ENCODE measurements at regions not wholly inside any gene's neighbourhood (a gene's known extent, or its start where the extent isn't known, plus 50 kb on each side); places are given as distances from the start of the nearest gene placed in this dataset.

- Histone ChIP-seq H3K9me3 (ENCODE audit: control insufficient read depth, low read depth, low read length) (no peaks in the 10 kb centered on the region), H3K27ac (ENCODE audit: low read length) (no peak overlapping the region), H3K27me3 (ENCODE audit: control insufficient read depth, insufficient read depth, low read length) (no peaks in the 10 kb centered on the region), H3K36me3 (ENCODE audit: control insufficient read depth, insufficient read depth, low read length) (no peaks in the 10 kb centered on the region), H3K4me3 (ENCODE audit: low read length) (no peak overlapping the region), H3K4me1 (ENCODE audit: control insufficient read depth, insufficient read depth, low read length) (no peaks in the 10 kb centered on the region)
- DNase-seq, result no peak
- WGBS (ENCODE audit: insufficient coverage, low lambda C conversion rate), result 86% methylated on average over 1 of the region's 1 CpG
Observed at GRCh38 chr7:11895337-11895736, 63.3 kb upstream of the THSD7A start.

GRCh38 chr7:11896663-11897062 lies 64.7 kb upstream of the THSD7A start:
- 0% methylated on average over 1 of the region's 1 CpG for WGBS (ENCODE audit: insufficient coverage, low lambda C conversion rate)

GRCh38 chr7:11899247-11899646 lies 67.2 kb upstream of the THSD7A start:
- Histone ChIP-seq H3K36me3 (ENCODE audit: control insufficient read depth, insufficient read depth, low read length) (no peaks in the 10 kb centered on the region), H3K9me3 (ENCODE audit: control insufficient read depth, low read depth, low read length) (no peaks in the 10 kb centered on the region), H3K27me3 (ENCODE audit: control insufficient read depth, insufficient read depth, low read length) (no peaks in the 10 kb centered on the region), H3K4me3 (ENCODE audit: low read length) (no peak overlapping the region), H3K4me1 (ENCODE audit: control insufficient read depth, insufficient read depth, low read length) (no peaks in the 10 kb centered on the region), H3K27ac (ENCODE audit: low read length) (no peak overlapping the region)
- DNase-seq, result no peak

More at GRCh38 chr7:11896663-11897062, 64.7 kb upstream of the THSD7A start:
- no peak overlapping the region for H3K4me3 ChIP-seq (ENCODE audit: low read length)
- DNase-seq, result no peak
- no peaks in the 10 kb centered on the region for H3K9me3 ChIP-seq (ENCODE audit: control insufficient read depth, low read depth, low read length)
- no peaks in the 10 kb centered on the region for H3K36me3 ChIP-seq (ENCODE audit: control insufficient read depth, insufficient read depth, low read length)
- H3K27me3 ChIP-seq (ENCODE audit: control insufficient read depth, insufficient read depth, low read length), result no peaks in the 10 kb centered on the region
- H3K27ac ChIP-seq (ENCODE audit: low read length), result no peak overlapping the region
- no peaks in the 10 kb centered on the region for H3K4me1 ChIP-seq (ENCODE audit: control insufficient read depth, insufficient read depth, low read length)

- Histone ChIP-seq H3K36me3 (ENCODE audit: control insufficient read depth, insufficient read depth, low read length) (no peaks in the 10 kb centered on the region), H3K9me3 (ENCODE audit: control insufficient read depth, low read depth, low read length) (no peaks in the 10 kb centered on the region), H3K27ac (ENCODE audit: low read length) (no peak overlapping the region), H3K4me1 (ENCODE audit: control insufficient read depth, insufficient read depth, low read length) (no peaks in the 10 kb centered on the region), H3K27me3 (ENCODE audit: control insufficient read depth, insufficient read depth, low read length) (no peaks in the 10 kb centered on the region), H3K4me3 (ENCODE audit: low read length) (no peak overlapping the region)
- 100% methylated on average over 2 of the region's 2 CpGs for WGBS (ENCODE audit: insufficient coverage, low lambda C conversion rate)
- no peak for DNase-seq
Observed at GRCh38 chr7:11910253-11910652, 78.3 kb upstream of the THSD7A start.

GRCh38 chr7:11911900-11912299 lies 79.9 kb upstream of the THSD7A start:
- Histone ChIP-seq H3K4me1 (ENCODE audit: control insufficient read depth, insufficient read depth, low read length) (no peaks in the 10 kb centered on the region), H3K9me3 (ENCODE audit: control insufficient read depth, low read depth, low read length) (no peaks in the 10 kb centered on the region), H3K36me3 (ENCODE audit: control insufficient read depth, insufficient read depth, low read length) (no peaks in the 10 kb centered on the region), H3K4me3 (ENCODE audit: low read length) (no peak overlapping the region), H3K27ac (ENCODE audit: low read length) (no peak overlapping the region), H3K27me3 (ENCODE audit: control insufficient read depth, insufficient read depth, low read length) (no peaks in the 10 kb centered on the region)
- 50% methylated on average over 1 of the region's 3 CpGs for WGBS (ENCODE audit: insufficient coverage, low lambda C conversion rate)
- no peak for DNase-seq

GRCh38 chr7:11914645-11915044 lies 82.6 kb upstream of the THSD7A start:
- no peak overlapping the region for H3K27ac ChIP-seq (ENCODE audit: low read length)
- no peak overlapping the region for H3K4me3 ChIP-seq (ENCODE audit: low read length)
- H3K36me3 ChIP-seq (ENCODE audit: control insufficient read depth, insufficient read depth, low read length), result no peaks in the 10 kb centered on the region
- 100% methylated on average over 1 of the region's 4 CpGs for WGBS (ENCODE audit: insufficient coverage, low lambda C conversion rate)
- no peaks in the 10 kb centered on the region for H3K27me3 ChIP-seq (ENCODE audit: control insufficient read depth, insufficient read depth, low read length)
- no peaks in the 10 kb centered on the region for H3K4me1 ChIP-seq (ENCODE audit: control insufficient read depth, insufficient read depth, low read length)
- no peaks in the 10 kb centered on the region for H3K9me3 ChIP-seq (ENCODE audit: control insufficient read depth, low read depth, low read length)
- no peak for DNase-seq

- no peak for DNase-seq
- Histone ChIP-seq H3K4me1 (ENCODE audit: control insufficient read depth, insufficient read depth, low read length) (no peaks in the 10 kb centered on the region), H3K9me3 (ENCODE audit: control insufficient read depth, low read depth, low read length) (no peaks in the 10 kb centered on the region), H3K27me3 (ENCODE audit: control insufficient read depth, insufficient read depth, low read length) (no peaks in the 10 kb centered on the region), H3K27ac (ENCODE audit: low read length) (no peak overlapping the region), H3K4me3 (ENCODE audit: low read length) (no peak overlapping the region), H3K36me3 (ENCODE audit: control insufficient read depth, insufficient read depth, low read length) (no peaks in the 10 kb centered on the region)
- WGBS (ENCODE audit: insufficient coverage, low lambda C conversion rate), result 67% methylated on average over 1 of the region's 1 CpG
Observed at GRCh38 chr7:11923376-11923930, 91.5 kb upstream of the THSD7A start.

- no peak overlapping the region for H3K4me3 ChIP-seq (ENCODE audit: low read length)
- no peak overlapping the region for H3K27ac ChIP-seq (ENCODE audit: low read length)
- H3K27me3 ChIP-seq (ENCODE audit: control insufficient read depth, insufficient read depth, low read length), result no peaks in the 10 kb centered on the region
- no peaks in the 10 kb centered on the region for H3K9me3 ChIP-seq (ENCODE audit: control insufficient read depth, low read depth, low read length)
- DNase-seq, result no peak
- WGBS (ENCODE audit: insufficient coverage, low lambda C conversion rate), result 60% methylated on average over 2 of the region's 3 CpGs
- no peaks in the 10 kb centered on the region for H3K4me1 ChIP-seq (ENCODE audit: control insufficient read depth, insufficient read depth, low read length)
- no peaks in the 10 kb centered on the region for H3K36me3 ChIP-seq (ENCODE audit: control insufficient read depth, insufficient read depth, low read length)
Observed at GRCh38 chr7:11931307-11931706, 99.3 kb upstream of the THSD7A start.

GRCh38 chr7:11934796-11935195 lies 102.8 kb upstream of the THSD7A start:
- no peaks in the 10 kb centered on the region for H3K36me3 ChIP-seq (ENCODE audit: control insufficient read depth, insufficient read depth, low read length)
- 60% methylated on average over 1 of the region's 2 CpGs for WGBS (ENCODE audit: insufficient coverage, low lambda C conversion rate)
- DNase-seq, result no peak
- H3K27me3 ChIP-seq (ENCODE audit: control insufficient read depth, insufficient read depth, low read length), result no peaks in the 10 kb centered on the region
- H3K4me1 ChIP-seq (ENCODE audit: control insufficient read depth, insufficient read depth, low read length), result no peaks in the 10 kb centered on the region
- no peak overlapping the region for H3K4me3 ChIP-seq (ENCODE audit: low read length)
- H3K27ac ChIP-seq (ENCODE audit: low read length), result no peak overlapping the region
- H3K9me3 ChIP-seq (ENCODE audit: control insufficient read depth, low read depth, low read length), result no peaks in the 10 kb centered on the region

GRCh38 chr7:11935905-11936304 lies 103.9 kb upstream of the THSD7A start:
- DNase-seq, result no peak
- Histone ChIP-seq H3K9me3 (ENCODE audit: control insufficient read depth, low read depth, low read length) (no peaks in the 10 kb centered on the region), H3K4me3 (ENCODE audit: low read length) (no peak overlapping the region), H3K4me1 (ENCODE audit: control insufficient read depth, insufficient read depth, low read length) (no peaks in the 10 kb centered on the region), H3K27ac (ENCODE audit: low read length) (no peak overlapping the region), H3K36me3 (ENCODE audit: control insufficient read depth, insufficient read depth, low read length) (no peaks in the 10 kb centered on the region), H3K27me3 (ENCODE audit: control insufficient read depth, insufficient read depth, low read length) (no peaks in the 10 kb centered on the region)

- H3K36me3 ChIP-seq (ENCODE audit: control insufficient read depth, insufficient read depth, low read length), result no peaks in the 10 kb centered on the region
- H3K27ac ChIP-seq (ENCODE audit: low read length), result no peak overlapping the region
- no peaks in the 10 kb centered on the region for H3K4me1 ChIP-seq (ENCODE audit: control insufficient read depth, insufficient read depth, low read length)
- no peak for DNase-seq
- no peaks in the 10 kb centered on the region for H3K9me3 ChIP-seq (ENCODE audit: control insufficient read depth, low read depth, low read length)
- no peak overlapping the region for H3K4me3 ChIP-seq (ENCODE audit: low read length)
- no peaks in the 10 kb centered on the region for H3K27me3 ChIP-seq (ENCODE audit: control insufficient read depth, insufficient read depth, low read length)
- 75% methylated on average over 1 of the region's 1 CpG for WGBS (ENCODE audit: insufficient coverage, low lambda C conversion rate)
Observed at GRCh38 chr7:11946794-11947193, 114.8 kb upstream of the THSD7A start.

All from large intestine (tissue), 3 donors.